ENCODE measurements at regions not wholly inside any gene's neighbourhood (a gene's known extent, or its start where the extent isn't known, plus 50 kb on each side); places are given as distances from the start of the nearest gene placed in this dataset.
"Not testable (repeated sequence)": the region's sequence is repeated elsewhere in the genome, so short reads cannot be mapped to it uniquely, and the experiment has no call there.

GRCh38 chr2:8134473-8134932, 547.4 kb upstream of the ID2 start:
- no peak for DNase-seq (ENCODE audit: low spot score)

- peak; percentile 75 for DNase-seq (ENCODE audit: low spot score)
Measured at GRCh38 chr2:8134985-8135682, 546.7 kb upstream of the ID2 start.

GRCh38 chr2:8137801-8138200, 544.1 kb upstream of the ID2 start:
- DNase-seq (ENCODE audit: low spot score): no peak

GRCh38 chr2:8138525-8138922, 543.3 kb upstream of the ID2 start:
- DNase-seq (ENCODE audit: low spot score): no peak

- no peak for DNase-seq (ENCODE audit: low spot score)
Measured at GRCh38 chr2:8138923-8139667, 542.8 kb upstream of the ID2 start.

GRCh38 chr2:8139668-8140200, 542.1 kb upstream of the ID2 start:
- DNase-seq (ENCODE audit: low spot score): no peak

- DNase-seq (ENCODE audit: low spot score): no peak
Measured at GRCh38 chr2:8141079-8141707, 540.7 kb upstream of the ID2 start.

- DNase-seq (ENCODE audit: low spot score): peak; percentile 74
Measured at GRCh38 chr2:8141780-8142179, 540.1 kb upstream of the ID2 start.

GRCh38 chr2:8142461-8142860, 539.4 kb upstream of the ID2 start:
- no peak for DNase-seq (ENCODE audit: low spot score)

- no peak for DNase-seq (ENCODE audit: low spot score)
Measured at GRCh38 chr2:8144131-8144631, 537.7 kb upstream of the ID2 start.

- DNase-seq (ENCODE audit: low spot score): peak; percentile 92
Measured at GRCh38 chr2:8144785-8145184, 537.1 kb upstream of the ID2 start.

GRCh38 chr2:8145375-8145774, 536.5 kb upstream of the ID2 start:
- DNase-seq (ENCODE audit: low spot score): not testable (repeated sequence)

- peak; percentile 81 for DNase-seq (ENCODE audit: low spot score)
Measured at GRCh38 chr2:8146132-8147005, 535.5 kb upstream of the ID2 start.

- peak; percentile 68 for DNase-seq (ENCODE audit: low spot score)
Measured at GRCh38 chr2:8148260-8149006, 533.4 kb upstream of the ID2 start.

- no peak for DNase-seq (ENCODE audit: low spot score)
Measured at GRCh38 chr2:8149007-8149405, 532.9 kb upstream of the ID2 start.

- DNase-seq (ENCODE audit: low spot score): peak; percentile 93
Measured at GRCh38 chr2:8149985-8150539, 531.8 kb upstream of the ID2 start.

GRCh38 chr2:8151888-8152287, 530.0 kb upstream of the ID2 start:
- DNase-seq (ENCODE audit: low spot score): no peak

GRCh38 chr2:8152392-8153257, 529.2 kb upstream of the ID2 start:
- DNase-seq (ENCODE audit: low spot score): no peak

GRCh38 chr2:8153258-8153718, 528.6 kb upstream of the ID2 start:
- no peak for DNase-seq (ENCODE audit: low spot score)
